Muscle layer of colon (tissue), 2 donors: ENCODE measurements at regions not wholly inside any gene's neighbourhood (a gene's known extent, or its start where the extent isn't known, plus 50 kb on each side); places are given as distances from the start of the nearest gene placed in this dataset.

Experiments
- H3K27ac ChIP-seq: one replicate; pipeline ENCODE4 v1.7.0; 2013; ENCODE audit warnings: low read depth, mild to moderate bottlenecking, low read length, moderate library complexity
- H3K27me3 ChIP-seq, 2 donors: one replicate each; pipeline ENCODE4 v1.7.0; 2013; ENCODE audit warnings: low read length in 2 of 2, mild to moderate bottlenecking in 2 of 2; ENCODE audit not compliant: insufficient read depth in 2 of 2, control insufficient read depth in 1 of 2
- H3K36me3 ChIP-seq: one replicate; pipeline ENCODE4 v1.7.0; 2013; ENCODE audit warnings: mild to moderate bottlenecking, low read length; ENCODE audit not compliant: insufficient read depth
- H3K4me1 ChIP-seq: one replicate; pipeline ENCODE4 v1.7.0; 2013; ENCODE audit warnings: mild to moderate bottlenecking, low read length; ENCODE audit not compliant: insufficient read depth
- H3K4me3 ChIP-seq, 2 donors: one replicate each; pipeline ENCODE4 v1.7.0; 2013; ENCODE audit warnings: low read length in 2 of 2, low read depth in 1 of 2, mild to moderate bottlenecking in 1 of 2, moderate library complexity in 1 of 2
- H3K9ac ChIP-seq: one replicate; pipeline ENCODE4 v1.7.0; 2013; ENCODE audit warnings: low read length
- H3K9me3 ChIP-seq: one replicate; pipeline ENCODE4 v1.7.0; 2013; ENCODE audit warnings: mild to moderate bottlenecking, low read length
- donor health status: abdominal sarcoma.
- donor health status: Adenocarcinoma of cecum.

- Histone ChIP-seq H3K9me3 (no peaks in the 10 kb centered on the region), H3K4me1 (peaks cover 3% of the 10 kb centered on the region), H3K9ac (no peak overlapping the region), H3K4me3 (no peak overlapping the region), H3K36me3 (no peaks in the 10 kb centered on the region), H3K27ac (no peak overlapping the region), H3K27me3 (no peaks in the 10 kb centered on the region)
Measured at GRCh38 chr2:19579461-19579860, 221.0 kb upstream of the OSR1 start.

GRCh38 chr2:19577723-19578122 lies 219.3 kb upstream of the OSR1 start:
- no peak overlapping the region for H3K4me3 ChIP-seq

GRCh38 chr2:19576411-19576810 lies 218.0 kb upstream of the OSR1 start:
- Histone ChIP-seq H3K36me3 (no peaks in the 10 kb centered on the region), H3K4me3 (no peak overlapping the region), H3K27me3 (no peaks in the 10 kb centered on the region), H3K9ac (no peak overlapping the region), H3K27ac (no peak overlapping the region), H3K4me1 (peaks cover 11% of the 10 kb centered on the region), H3K9me3 (no peaks in the 10 kb centered on the region)

More at GRCh38 chr2:19577723-19578122, 219.3 kb upstream of the OSR1 start:
- H3K9me3 ChIP-seq = no peaks in the 10 kb centered on the region
- peaks cover 8% of the 10 kb centered on the region for H3K4me1 ChIP-seq
- no peak overlapping the region for H3K9ac ChIP-seq
- H3K27me3 ChIP-seq = no peaks in the 10 kb centered on the region
- no peaks in the 10 kb centered on the region for H3K36me3 ChIP-seq
- H3K27ac ChIP-seq = no peak overlapping the region

GRCh38 chr2:19575641-19576040 lies 217.2 kb upstream of the OSR1 start:
- no peak overlapping the region for H3K4me3 ChIP-seq
- H3K27ac ChIP-seq = no peak overlapping the region
- no peaks in the 10 kb centered on the region for H3K9me3 ChIP-seq
- H3K36me3 ChIP-seq = no peaks in the 10 kb centered on the region
- H3K27me3 ChIP-seq = no peaks in the 10 kb centered on the region
- H3K9ac ChIP-seq = no peak overlapping the region
- H3K4me1 ChIP-seq = peaks cover 11% of the 10 kb centered on the region

- no peak overlapping the region for H3K9ac ChIP-seq
Measured at GRCh38 chr2:19574778-19575260, 216.4 kb upstream of the OSR1 start.

GRCh38 chr2:19573784-19574183 lies 215.4 kb upstream of the OSR1 start:
- H3K27me3 ChIP-seq = no peaks in the 10 kb centered on the region
- peaks cover 11% of the 10 kb centered on the region for H3K4me1 ChIP-seq
- no peak overlapping the region for H3K27ac ChIP-seq
- H3K36me3 ChIP-seq = no peaks in the 10 kb centered on the region
- no peak overlapping the region for H3K9ac ChIP-seq
- H3K4me3 ChIP-seq = no peak overlapping the region
- no peaks in the 10 kb centered on the region for H3K9me3 ChIP-seq

More at GRCh38 chr2:19574778-19575260, 216.4 kb upstream of the OSR1 start:
- H3K27ac ChIP-seq = no peak overlapping the region
- H3K4me1 ChIP-seq = peaks cover 11% of the 10 kb centered on the region
- no peaks in the 10 kb centered on the region for H3K9me3 ChIP-seq
- no peaks in the 10 kb centered on the region for H3K27me3 ChIP-seq
- no peaks in the 10 kb centered on the region for H3K36me3 ChIP-seq
- H3K4me3 ChIP-seq = no peak overlapping the region

- no peaks in the 10 kb centered on the region for H3K36me3 ChIP-seq
- H3K4me1 ChIP-seq = peaks cover 11% of the 10 kb centered on the region
- no peaks in the 10 kb centered on the region for H3K27me3 ChIP-seq
- H3K4me3 ChIP-seq = no peak overlapping the region
- no peak overlapping the region for H3K9ac ChIP-seq
- no peaks in the 10 kb centered on the region for H3K9me3 ChIP-seq
- H3K27ac ChIP-seq = no peak overlapping the region
Measured at GRCh38 chr2:19571773-19572172, 213.3 kb upstream of the OSR1 start.

GRCh38 chr2:19569300-19569791 lies 210.9 kb upstream of the OSR1 start:
- H3K9me3 ChIP-seq = no peaks in the 10 kb centered on the region
- no peak overlapping the region for H3K9ac ChIP-seq

GRCh38 chr2:19568809-19569208 lies 210.4 kb upstream of the OSR1 start:
- H3K4me1 ChIP-seq = peaks cover 3% of the 10 kb centered on the region
- no peaks in the 10 kb centered on the region for H3K9me3 ChIP-seq
- no peak overlapping the region for H3K9ac ChIP-seq
- H3K27ac ChIP-seq = no peak overlapping the region
- no peaks in the 10 kb centered on the region for H3K36me3 ChIP-seq
- no peaks in the 10 kb centered on the region for H3K27me3 ChIP-seq
- H3K4me3 ChIP-seq = no peak overlapping the region

More at GRCh38 chr2:19569300-19569791, 210.9 kb upstream of the OSR1 start:
- H3K27me3 ChIP-seq = no peaks in the 10 kb centered on the region
- no peak overlapping the region for H3K4me3 ChIP-seq
- no peak overlapping the region for H3K27ac ChIP-seq
- no peaks in the 10 kb centered on the region for H3K36me3 ChIP-seq
- peaks cover 7% of the 10 kb centered on the region for H3K4me1 ChIP-seq

GRCh38 chr2:19560785-19561184 lies 202.4 kb upstream of the OSR1 start:
- no peaks in the 10 kb centered on the region for H3K4me1 ChIP-seq
- no peaks in the 10 kb centered on the region for H3K9me3 ChIP-seq
- H3K36me3 ChIP-seq = no peaks in the 10 kb centered on the region
- no peak overlapping the region for H3K27ac ChIP-seq
- H3K27me3 ChIP-seq = no peaks in the 10 kb centered on the region
- H3K4me3 ChIP-seq = no peak overlapping the region
- no peak overlapping the region for H3K9ac ChIP-seq

GRCh38 chr2:19559596-19560240 lies 201.3 kb upstream of the OSR1 start:
- Histone ChIP-seq H3K9me3 (no peaks in the 10 kb centered on the region), H3K27me3 (no peaks in the 10 kb centered on the region), H3K4me3 (no peak overlapping the region), H3K9ac (no peak overlapping the region), H3K4me1 (no peaks in the 10 kb centered on the region), H3K36me3 (no peaks in the 10 kb centered on the region), H3K27ac (no peak overlapping the region)

- Histone ChIP-seq H3K27ac (no peak overlapping the region), H3K4me1 (no peaks in the 10 kb centered on the region), H3K9ac (no peak overlapping the region), H3K9me3 (no peaks in the 10 kb centered on the region), H3K4me3 (no peak overlapping the region), H3K27me3 (no peaks in the 10 kb centered on the region), H3K36me3 (no peaks in the 10 kb centered on the region)
Measured at GRCh38 chr2:19556648-19557047, 198.2 kb upstream of the OSR1 start.
